Activated CD8-positive, alpha-beta T cell treated with anti-CD3 and anti-CD28 coated beads for 36 hours (primary cell): ENCODE measurements at regions not wholly inside any gene's neighbourhood (a gene's known extent, or its start where the extent isn't known, plus 50 kb on each side); places are given as distances from the start of the nearest gene placed in this dataset.

Experiments used
- ATAC-seq: fragments of 200-7000 bp; cut with Tn5 transposase; one replicate; pipeline ENCODE4 v1.10.0; 2021; ENCODE audit warnings: mild to moderate bottlenecking, moderate library complexity
- CTCF ChIA-PET: fragments of 350-600 bp; sonication (Branson Sonifier 250); formaldehyde crosslinking; loops from one replicate; lab custom pipeline; 2021; ENCODE audit warnings: antibody characterized with exemption; lab: Charles Lee
- POLR2A ChIA-PET: fragments of 350-600 bp; sonication (Branson Sonifier 250); formaldehyde crosslinking; loops from one replicate; lab custom pipeline; 2021; ENCODE audit warnings: antibody characterized with exemption; lab: Charles Lee
- DNase-seq: peaks from one replicate; pipeline ENCODE4 v3.0.0-alpha.2; 2020
- H3K27ac Mint-ChIP-seq: one replicate; pipeline ENCODE4 v1.8.0; 2021; ENCODE audit warnings: mild to moderate bottlenecking, mixed read lengths
- H3K27me3 Mint-ChIP-seq: one replicate; pipeline ENCODE4 v1.8.0; 2021; ENCODE audit warnings: mixed read lengths
- H3K36me3 Mint-ChIP-seq: one replicate; pipeline ENCODE4 v1.8.0; 2021; ENCODE audit warnings: low read depth, mixed read lengths
- H3K4me1 Mint-ChIP-seq: one replicate; pipeline ENCODE4 v1.8.0; 2021; ENCODE audit warnings: low read depth, mixed read lengths
- H3K4me3 Mint-ChIP-seq: one replicate; pipeline ENCODE4 v1.8.0; 2021; ENCODE audit warnings: mild to moderate bottlenecking, moderate library complexity, mixed read lengths
- H3K9me3 Mint-ChIP-seq: one replicate; pipeline ENCODE4 v1.8.0; 2021; ENCODE audit warnings: mixed read lengths
- intact Hi-C: fragments of 100-400 bp; cut with micrococcal nuclease; formaldehyde crosslinking; loops from one replicate; pipeline ENCODE4 v1.10.0; 2022
- TF ChIP-seq, protein P1 (sequence below): fragments of 200-600 bp; IDR thresholded peaks from one replicate; pipeline ENCODE4 v1.8.0; 2022; ENCODE audit warnings: antibody characterized with exemption, mild to moderate bottlenecking

DNA sequence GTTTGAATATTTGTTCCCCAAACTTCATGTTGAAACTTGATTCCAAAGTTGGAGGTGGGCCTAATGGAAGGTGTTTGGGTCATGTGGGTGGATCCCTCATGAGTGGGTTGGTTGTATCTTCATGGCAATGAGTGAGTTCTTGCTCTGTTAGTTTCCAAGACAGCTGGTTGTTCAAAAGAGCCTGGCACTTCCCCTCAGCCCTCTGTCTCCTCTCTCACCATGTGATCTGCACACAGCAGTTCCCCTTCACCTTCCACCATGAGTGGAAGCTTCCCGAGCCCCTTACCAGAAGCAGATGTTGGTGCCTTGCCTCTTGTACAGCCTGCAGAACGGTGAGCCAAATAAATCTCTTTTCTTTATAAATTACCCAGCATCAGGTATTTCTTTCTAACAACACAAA lies 327.1 kb upstream of the SLCO3A1 start:
- POLR2A ChIA-PET: interaction anchor here (1.0 kb wide), 1 partner anchor 16 kb away, joined by 5 read pairs; no protein-coding TSS in a partner anchor
- Mint-ChIP-seq H3K4me1 (peaks cover 14% of the 10 kb centered on the region), H3K27ac (no peak overlapping the region), H3K36me3 (no peaks in the 10 kb centered on the region), H3K27me3 (peaks cover 7% of the 10 kb centered on the region), H3K9me3 (no peaks in the 10 kb centered on the region), H3K4me3 (no peak overlapping the region)
- intact Hi-C loops: no loop called here
- ATAC-seq (no peak), DNase-seq (no peak)
- CTCF ChIA-PET: interaction anchor here (0.7 kb wide), 1 partner anchor 324 kb away, joined by 3 read pairs; no protein-coding TSS in a partner anchor
- TF ChIP-seq, protein P1, sequence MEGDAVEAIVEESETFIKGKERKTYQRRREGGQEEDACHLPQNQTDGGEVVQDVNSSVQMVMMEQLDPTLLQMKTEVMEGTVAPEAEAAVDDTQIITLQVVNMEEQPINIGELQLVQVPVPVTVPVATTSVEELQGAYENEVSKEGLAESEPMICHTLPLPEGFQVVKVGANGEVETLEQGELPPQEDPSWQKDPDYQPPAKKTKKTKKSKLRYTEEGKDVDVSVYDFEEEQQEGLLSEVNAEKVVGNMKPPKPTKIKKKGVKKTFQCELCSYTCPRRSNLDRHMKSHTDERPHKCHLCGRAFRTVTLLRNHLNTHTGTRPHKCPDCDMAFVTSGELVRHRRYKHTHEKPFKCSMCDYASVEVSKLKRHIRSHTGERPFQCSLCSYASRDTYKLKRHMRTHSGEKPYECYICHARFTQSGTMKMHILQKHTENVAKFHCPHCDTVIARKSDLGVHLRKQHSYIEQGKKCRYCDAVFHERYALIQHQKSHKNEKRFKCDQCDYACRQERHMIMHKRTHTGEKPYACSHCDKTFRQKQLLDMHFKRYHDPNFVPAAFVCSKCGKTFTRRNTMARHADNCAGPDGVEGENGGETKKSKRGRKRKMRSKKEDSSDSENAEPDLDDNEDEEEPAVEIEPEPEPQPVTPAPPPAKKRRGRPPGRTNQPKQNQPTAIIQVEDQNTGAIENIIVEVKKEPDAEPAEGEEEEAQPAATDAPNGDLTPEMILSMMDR: no peak

DNA sequence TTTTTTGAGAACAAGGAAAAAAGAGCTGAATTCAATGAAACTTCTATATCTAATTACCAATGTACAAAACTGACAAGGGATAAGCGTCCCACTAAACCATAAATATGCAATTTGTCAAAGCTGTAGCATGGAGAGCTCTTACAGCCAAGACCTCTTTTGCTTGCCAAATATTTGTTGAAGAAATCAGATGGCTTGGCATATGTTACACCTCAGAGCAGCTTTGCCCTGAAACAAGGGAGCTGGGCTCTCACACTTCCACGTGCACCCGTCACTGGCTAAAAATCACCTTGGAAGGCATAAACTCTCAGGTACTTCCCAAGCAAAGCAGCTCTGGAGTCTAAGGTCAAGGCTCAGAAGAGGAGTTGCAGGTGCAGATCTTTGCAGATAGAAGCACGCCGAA lies 324.7 kb upstream of the SLCO3A1 start:
- Mint-ChIP-seq H3K27me3 (peaks cover 7% of the 10 kb centered on the region), H3K4me1 (peaks cover 10% of the 10 kb centered on the region), H3K9me3 (no peaks in the 10 kb centered on the region), H3K27ac (no peak overlapping the region), H3K4me3 (no peak overlapping the region), H3K36me3 (no peaks in the 10 kb centered on the region)
- DNase-seq: no peak
- ChIA-PET CTCF (no interaction called here), POLR2A (no interaction called here)
- TF ChIP-seq, protein P1: no peak
- no peak for ATAC-seq
- intact Hi-C loops: no loop called here

DNA sequence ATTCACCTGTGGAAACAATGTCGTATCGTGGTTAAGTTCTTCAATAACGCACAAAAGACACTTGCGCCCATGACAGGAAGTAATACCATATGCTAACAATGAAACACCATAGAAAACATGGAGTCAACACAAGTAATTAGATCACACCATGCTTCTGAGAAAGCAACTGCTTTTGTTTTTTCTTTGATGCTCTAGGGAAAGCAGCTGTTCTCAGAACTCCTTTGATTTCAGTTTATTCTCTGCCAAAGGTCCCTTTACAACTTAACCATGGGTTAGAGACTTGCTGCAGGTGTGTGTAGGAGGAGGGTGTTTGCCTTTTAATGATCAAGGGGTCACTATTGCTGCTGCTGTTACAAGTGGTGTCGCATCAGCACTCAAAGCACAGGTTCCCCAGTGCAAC lies 324.0 kb upstream of the SLCO3A1 start:
- no peak overlapping the region for H3K27ac Mint-ChIP-seq
- H3K27me3 Mint-ChIP-seq: peaks cover 7% of the 10 kb centered on the region
- CTCF ChIA-PET: no interaction called here
- no peaks in the 10 kb centered on the region for H3K36me3 Mint-ChIP-seq
- TF ChIP-seq, protein P1: no peak
- intact Hi-C loops: no loop called here
- POLR2A ChIA-PET: no interaction called here
- no peak overlapping the region for H3K4me3 Mint-ChIP-seq
- H3K9me3 Mint-ChIP-seq: no peaks in the 10 kb centered on the region
- DNase-seq (no peak), ATAC-seq (peak; percentile 58)
- peaks cover 10% of the 10 kb centered on the region for H3K4me1 Mint-ChIP-seq

DNA sequence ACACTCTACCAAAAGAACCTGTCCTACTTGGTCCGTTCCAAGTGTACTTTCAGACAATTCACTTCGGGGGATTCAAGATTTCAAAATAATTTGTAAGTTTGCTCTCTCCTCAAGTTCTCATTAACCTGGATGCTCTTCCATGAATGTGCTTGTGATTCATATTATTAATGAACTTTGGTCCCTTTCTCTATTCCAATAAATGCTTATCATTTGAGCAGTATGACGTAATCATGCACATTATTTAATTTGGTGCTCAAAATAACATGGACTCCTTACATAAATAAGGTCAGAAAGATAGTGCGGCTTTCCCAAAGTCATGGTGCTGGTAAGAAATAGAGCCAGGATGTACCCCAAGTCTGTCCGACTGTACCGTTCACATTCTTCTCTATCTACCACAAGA lies 323.2 kb upstream of the SLCO3A1 start:
- no peak for DNase-seq
- no peaks in the 10 kb centered on the region for H3K36me3 Mint-ChIP-seq
- ATAC-seq: no peak
- no peak overlapping the region for H3K4me3 Mint-ChIP-seq
- H3K27me3 Mint-ChIP-seq: peaks cover 7% of the 10 kb centered on the region
- peaks cover 10% of the 10 kb centered on the region for H3K4me1 Mint-ChIP-seq
- TF ChIP-seq, protein P1: no peak
- H3K9me3 Mint-ChIP-seq: no peaks in the 10 kb centered on the region
- ChIA-PET CTCF (no interaction called here), POLR2A (no interaction called here)
- H3K27ac Mint-ChIP-seq: no peak overlapping the region
- intact Hi-C loops: no loop called here

DNA sequence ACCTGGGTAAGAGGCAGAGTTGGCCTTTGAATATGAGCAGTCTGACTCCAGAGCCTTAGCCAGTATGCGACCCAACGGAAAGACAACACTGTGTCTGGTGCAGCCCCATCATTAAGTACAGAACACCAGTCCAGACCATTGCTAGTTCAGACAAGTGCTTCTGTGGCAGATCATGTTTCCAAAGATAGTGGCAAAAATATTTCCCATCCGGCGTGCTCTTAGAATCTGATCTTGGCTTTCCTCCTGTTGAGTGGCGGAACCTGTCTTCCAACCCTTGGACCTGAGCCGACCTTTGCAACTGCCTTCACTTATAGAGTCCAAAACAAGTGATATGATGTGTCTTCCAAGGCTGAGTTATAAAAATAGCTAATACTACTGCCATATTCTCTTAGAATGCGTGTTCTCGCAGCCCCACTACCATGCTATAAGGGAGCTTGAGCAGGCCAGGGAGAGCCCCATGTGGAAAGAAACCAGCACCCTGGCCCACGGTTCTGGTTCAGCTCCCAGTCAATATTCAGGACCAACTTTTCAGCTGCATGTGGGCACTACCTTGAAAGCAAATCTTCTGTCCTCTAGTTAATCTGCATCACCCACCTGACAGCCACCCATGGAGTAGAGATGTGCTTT lies 322.4 kb upstream of the SLCO3A1 start:
- intact Hi-C loops: no loop called here
- H3K36me3 Mint-ChIP-seq: no peaks in the 10 kb centered on the region
- peaks cover 7% of the 10 kb centered on the region for H3K27me3 Mint-ChIP-seq
- H3K27ac Mint-ChIP-seq: no peak overlapping the region
- peaks cover 10% of the 10 kb centered on the region for H3K4me1 Mint-ChIP-seq
- ChIA-PET POLR2A (interaction anchor here (0.5 kb wide), 1 partner anchor 81 kb away, joined by 3 read pairs; no protein-coding TSS in a partner anchor), CTCF (no interaction called here)
- ATAC-seq (no peak), DNase-seq (no peak)
- no peak overlapping the region for H3K4me3 Mint-ChIP-seq
- no peaks in the 10 kb centered on the region for H3K9me3 Mint-ChIP-seq
- TF ChIP-seq, protein P1: no peak
